ENCODE measurements at regions not wholly inside any gene's neighbourhood (a gene's known extent, or its start where the extent isn't known, plus 50 kb on each side); places are given as distances from the start of the nearest gene placed in this dataset.

DNA sequence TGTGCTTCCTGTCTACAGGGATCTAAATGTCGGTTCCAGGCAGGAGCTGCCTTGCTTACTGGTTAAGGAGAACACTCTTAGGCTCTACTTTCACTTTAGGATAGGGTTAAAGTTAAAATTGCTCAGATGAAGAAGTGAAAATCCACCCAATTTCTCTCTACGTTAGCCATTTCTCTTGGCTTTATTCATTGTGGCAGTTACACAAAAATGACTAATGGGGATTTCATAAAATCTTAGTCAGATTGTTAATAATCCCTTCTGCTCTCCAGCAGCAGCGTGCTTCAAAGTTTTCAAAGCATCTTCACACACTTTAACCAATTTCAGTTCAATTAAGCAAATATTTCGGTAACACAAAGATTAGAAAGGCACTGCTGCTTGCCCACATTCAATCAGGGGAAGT, 58.4 kb upstream of the RCN1 start:
- Histone ChIP-seq H3K4me1 (no peaks in the 10 kb centered on the region), H3K9me3 (no peaks in the 10 kb centered on the region), H3K27ac (no peak overlapping the region), H3K27me3 (peaks cover 0 to 9% of the 10 kb centered on the region in 2 donors), H3K36me3 (no peaks in the 10 kb centered on the region), H3K4me3 (no peak overlapping the region)
- TF ChIP-seq, protein P1, sequence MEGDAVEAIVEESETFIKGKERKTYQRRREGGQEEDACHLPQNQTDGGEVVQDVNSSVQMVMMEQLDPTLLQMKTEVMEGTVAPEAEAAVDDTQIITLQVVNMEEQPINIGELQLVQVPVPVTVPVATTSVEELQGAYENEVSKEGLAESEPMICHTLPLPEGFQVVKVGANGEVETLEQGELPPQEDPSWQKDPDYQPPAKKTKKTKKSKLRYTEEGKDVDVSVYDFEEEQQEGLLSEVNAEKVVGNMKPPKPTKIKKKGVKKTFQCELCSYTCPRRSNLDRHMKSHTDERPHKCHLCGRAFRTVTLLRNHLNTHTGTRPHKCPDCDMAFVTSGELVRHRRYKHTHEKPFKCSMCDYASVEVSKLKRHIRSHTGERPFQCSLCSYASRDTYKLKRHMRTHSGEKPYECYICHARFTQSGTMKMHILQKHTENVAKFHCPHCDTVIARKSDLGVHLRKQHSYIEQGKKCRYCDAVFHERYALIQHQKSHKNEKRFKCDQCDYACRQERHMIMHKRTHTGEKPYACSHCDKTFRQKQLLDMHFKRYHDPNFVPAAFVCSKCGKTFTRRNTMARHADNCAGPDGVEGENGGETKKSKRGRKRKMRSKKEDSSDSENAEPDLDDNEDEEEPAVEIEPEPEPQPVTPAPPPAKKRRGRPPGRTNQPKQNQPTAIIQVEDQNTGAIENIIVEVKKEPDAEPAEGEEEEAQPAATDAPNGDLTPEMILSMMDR (IDR thresholded peaks at IDR 0.05): no peak
- intact Hi-C loops (cut with DNase I): no loop called here
- ATAC-seq (no peak), DNase-seq (no peak)

GRCh38 chr11:32032052-32032451, 58.8 kb upstream of the RCN1 start:
- ATAC-seq (no peak), DNase-seq (no peak)
- Histone ChIP-seq H3K4me1 (no peaks in the 10 kb centered on the region), H3K27me3 (peaks cover 0 to 9% of the 10 kb centered on the region in 2 donors), H3K36me3 (no peaks in the 10 kb centered on the region), H3K27ac (no peak overlapping the region), H3K4me3 (no peak overlapping the region), H3K9me3 (no peaks in the 10 kb centered on the region)
- intact Hi-C loops (cut with DNase I): no loop called here
- TF ChIP-seq, protein P1 (IDR thresholded peaks at IDR 0.05): no peak

- H3K27ac ChIP-seq: no peak overlapping the region
- TF ChIP-seq, protein P1 (IDR thresholded peaks at IDR 0.05): no peak
- intact Hi-C loops (cut with DNase I): no loop called here
- no peaks in the 10 kb centered on the region for H3K4me1 ChIP-seq
- no peaks in the 10 kb centered on the region for H3K36me3 ChIP-seq
- peaks cover 0 to 9% of the 10 kb centered on the region in 2 donors for H3K27me3 ChIP-seq
- ATAC-seq (no peak), DNase-seq (no peak)
- no peaks in the 10 kb centered on the region for H3K9me3 ChIP-seq
- no peak overlapping the region for H3K4me3 ChIP-seq
Measured at GRCh38 chr11:32030875-32031503, 59.9 kb upstream of the RCN1 start.

- no peaks in the 10 kb centered on the region for H3K4me1 ChIP-seq
- no peak overlapping the region for H3K4me3 ChIP-seq
- DNase-seq: no peak
- TF ChIP-seq, protein P1 (IDR thresholded peaks at IDR 0.05): no peak
- no peak overlapping the region for H3K27ac ChIP-seq
- no peak for ATAC-seq
- H3K27me3 ChIP-seq: peaks cover 0 to 9% of the 10 kb centered on the region in 2 donors
- H3K36me3 ChIP-seq: no peaks in the 10 kb centered on the region
- H3K9me3 ChIP-seq: no peaks in the 10 kb centered on the region
- intact Hi-C loops (cut with DNase I): no loop called here
Measured at GRCh38 chr11:32029721-32030120, 61.2 kb upstream of the RCN1 start.

- peaks cover 0 to 14% of the 10 kb centered on the region in 2 donors for H3K27me3 ChIP-seq
- H3K4me1 ChIP-seq: no peaks in the 10 kb centered on the region
- DNase-seq (no peak), ATAC-seq (no peak)
- TF ChIP-seq, protein P1 (IDR thresholded peaks at IDR 0.05): no peak
- intact Hi-C loops (cut with DNase I): no loop called here
- H3K9me3 ChIP-seq: no peaks in the 10 kb centered on the region
- H3K27ac ChIP-seq: no peak overlapping the region
- no peaks in the 10 kb centered on the region for H3K36me3 ChIP-seq
- no peak overlapping the region for H3K4me3 ChIP-seq
Measured at GRCh38 chr11:32028201-32028600, 62.7 kb upstream of the RCN1 start.
